Activated naive CD4-positive, alpha-beta T cell treated with anti-CD3 and anti-CD28 coated beads for 36 hours (primary cell): ENCODE measurements at regions not wholly inside any gene's neighbourhood (a gene's known extent, or its start where the extent isn't known, plus 50 kb on each side); places are given as distances from the start of the nearest gene placed in this dataset.
"Not testable (repeated sequence)": the region's sequence is repeated elsewhere in the genome, so short reads cannot be mapped to it uniquely, and the experiment has no call there.

Experiments
- CTCF ChIA-PET: fragments of 350-600 bp; sonication (Branson Sonifier 250); formaldehyde crosslinking; loops from one replicate; lab custom pipeline; 2021; ENCODE audit warnings: antibody characterized with exemption; lab: Charles Lee
- DNase-seq: peaks from one replicate; pipeline ENCODE4 v3.0.0-alpha.2; 2020
- H3K27ac Mint-ChIP-seq: one replicate; pipeline ENCODE4 v1.8.0; 2021; ENCODE audit warnings: mild to moderate bottlenecking, mixed read lengths
- H3K27me3 Mint-ChIP-seq: one replicate; pipeline ENCODE4 v1.8.0; 2021; ENCODE audit warnings: low read depth, mixed read lengths
- H3K36me3 Mint-ChIP-seq: one replicate; pipeline ENCODE4 v1.8.0; 2021; ENCODE audit warnings: low read depth, mixed read lengths
- H3K4me1 Mint-ChIP-seq: one replicate; pipeline ENCODE4 v1.8.0; 2021; ENCODE audit warnings: low read depth, mixed read lengths
- H3K4me3 Mint-ChIP-seq: one replicate; pipeline ENCODE4 v1.8.0; 2021; ENCODE audit warnings: mild to moderate bottlenecking, moderate library complexity, mixed read lengths
- H3K9me3 Mint-ChIP-seq: one replicate; pipeline ENCODE4 v1.8.0; 2021; ENCODE audit warnings: mixed read lengths
- intact Hi-C: fragments of 100-400 bp; cut with micrococcal nuclease; formaldehyde crosslinking; loops from one replicate; pipeline ENCODE4 v1.15.1; 2023

- H3K27ac Mint-ChIP-seq, result no peak overlapping the region
- no peaks in the 10 kb centered on the region for H3K4me1 Mint-ChIP-seq
- DNase-seq, result no peak
- intact Hi-C loops, result no loop called here
- H3K4me3 Mint-ChIP-seq, result no peak overlapping the region
- H3K36me3 Mint-ChIP-seq, result no peaks in the 10 kb centered on the region
- H3K27me3 Mint-ChIP-seq, result no peaks in the 10 kb centered on the region
- CTCF ChIA-PET, result no interaction called here
- H3K9me3 Mint-ChIP-seq, result peaks cover 2% of the 10 kb centered on the region
Measured at GRCh38 chr2:125324273-125324672, 1299.2 kb downstream of the CNTNAP5 start.

GRCh38 chr2:125330133-125330532, 1305.0 kb downstream of the CNTNAP5 start:
- intact Hi-C loops, result no loop called here
- H3K36me3 Mint-ChIP-seq, result no peaks in the 10 kb centered on the region
- CTCF ChIA-PET, result no interaction called here
- no peaks in the 10 kb centered on the region for H3K4me1 Mint-ChIP-seq
- H3K4me3 Mint-ChIP-seq, result no peak overlapping the region
- H3K27ac Mint-ChIP-seq, result no peak overlapping the region
- DNase-seq, result no peak
- H3K27me3 Mint-ChIP-seq, result no peaks in the 10 kb centered on the region
- peaks cover 5% of the 10 kb centered on the region for H3K9me3 Mint-ChIP-seq

- no peaks in the 10 kb centered on the region for H3K27me3 Mint-ChIP-seq
- no peaks in the 10 kb centered on the region for H3K4me1 Mint-ChIP-seq
- peaks cover 9% of the 10 kb centered on the region for H3K9me3 Mint-ChIP-seq
- no peaks in the 10 kb centered on the region for H3K36me3 Mint-ChIP-seq
- no peak overlapping the region for H3K4me3 Mint-ChIP-seq
- DNase-seq, result no peak
- no peak overlapping the region for H3K27ac Mint-ChIP-seq
- CTCF ChIA-PET, result no interaction called here
- intact Hi-C loops, result no loop called here
Measured at GRCh38 chr2:125341353-125341752, 1314.6 kb upstream of the GYPC start.

- CTCF ChIA-PET, result not testable (repeated sequence)
Measured at GRCh38 chr2:125353542-125353941, 1302.4 kb upstream of the GYPC start.

GRCh38 chr2:125364192-125364983, 1291.6 kb upstream of the GYPC start:
- H3K4me3 Mint-ChIP-seq, result no peak overlapping the region
- no peaks in the 10 kb centered on the region for H3K27me3 Mint-ChIP-seq
- no peaks in the 10 kb centered on the region for H3K4me1 Mint-ChIP-seq
- H3K9me3 Mint-ChIP-seq, result peaks cover 8% of the 10 kb centered on the region
- no peaks in the 10 kb centered on the region for H3K36me3 Mint-ChIP-seq
- CTCF ChIA-PET, result interaction anchor here (0.6 kb wide), 1 partner anchor 94 kb away, joined by 3 read pairs; no protein-coding TSS in a partner anchor
- no peak for DNase-seq
- intact Hi-C loops, result no loop called here
- H3K27ac Mint-ChIP-seq, result no peak overlapping the region

More at GRCh38 chr2:125353542-125353941, 1302.4 kb upstream of the GYPC start:
- DNase-seq, H3K9me3 Mint-ChIP-seq, intact Hi-C loops, H3K4me3 Mint-ChIP-seq, H3K4me1 Mint-ChIP-seq, H3K36me3 Mint-ChIP-seq, H3K27ac Mint-ChIP-seq, H3K27me3 Mint-ChIP-seq: not testable (repeated sequence)

GRCh38 chr2:125364984-125365265, 1291.0 kb upstream of the GYPC start:
- CTCF ChIA-PET, result interaction anchor here (0.6 kb wide), 1 partner anchor 94 kb away, joined by 3 read pairs; no protein-coding TSS in a partner anchor
- DNase-seq, result no peak
- Mint-ChIP-seq H3K27me3 (no peaks in the 10 kb centered on the region), H3K36me3 (no peaks in the 10 kb centered on the region), H3K27ac (no peak overlapping the region), H3K9me3 (peaks cover 5% of the 10 kb centered on the region), H3K4me1 (no peaks in the 10 kb centered on the region), H3K4me3 (no peak overlapping the region)
- intact Hi-C loops, result no loop called here

- no peak overlapping the region for H3K27ac Mint-ChIP-seq
- CTCF ChIA-PET, result no interaction called here
- no peak for DNase-seq
- no peak overlapping the region for H3K4me3 Mint-ChIP-seq
- H3K4me1 Mint-ChIP-seq, result no peaks in the 10 kb centered on the region
- intact Hi-C loops, result no loop called here
- H3K9me3 Mint-ChIP-seq, result peaks cover 3% of the 10 kb centered on the region
- H3K27me3 Mint-ChIP-seq, result no peaks in the 10 kb centered on the region
- H3K36me3 Mint-ChIP-seq, result no peaks in the 10 kb centered on the region
Measured at GRCh38 chr2:125371867-125372266, 1284.1 kb upstream of the GYPC start.

- Mint-ChIP-seq H3K9me3 (peaks cover 3% of the 10 kb centered on the region), H3K4me3 (no peak overlapping the region), H3K4me1 (no peaks in the 10 kb centered on the region), H3K27ac (no peak overlapping the region), H3K36me3 (no peaks in the 10 kb centered on the region), H3K27me3 (no peaks in the 10 kb centered on the region)
- CTCF ChIA-PET, result no interaction called here
- intact Hi-C loops, result no loop called here
- DNase-seq, result no peak
Measured at GRCh38 chr2:125373293-125373692, 1282.7 kb upstream of the GYPC start.

GRCh38 chr2:125386074-125386473, 1269.9 kb upstream of the GYPC start:
- peaks cover 7% of the 10 kb centered on the region for H3K9me3 Mint-ChIP-seq
- H3K36me3 Mint-ChIP-seq, result no peaks in the 10 kb centered on the region
- no peaks in the 10 kb centered on the region for H3K4me1 Mint-ChIP-seq
- H3K27ac Mint-ChIP-seq, result no peak overlapping the region
- no peak for DNase-seq
- no peaks in the 10 kb centered on the region for H3K27me3 Mint-ChIP-seq
- CTCF ChIA-PET, result no interaction called here
- intact Hi-C loops, result no loop called here
- H3K4me3 Mint-ChIP-seq, result no peak overlapping the region

GRCh38 chr2:125397535-125398251, 1258.3 kb upstream of the GYPC start:
- Mint-ChIP-seq H3K36me3 (no peaks in the 10 kb centered on the region), H3K27ac (no peak overlapping the region)
- intact Hi-C loops, result no loop called here

GRCh38 chr2:125398738-125399524, 1257.0 kb upstream of the GYPC start:
- peaks cover 10% of the 10 kb centered on the region for H3K9me3 Mint-ChIP-seq
- intact Hi-C loops, result no loop called here
- no peaks in the 10 kb centered on the region for H3K27me3 Mint-ChIP-seq
- DNase-seq, result no peak
- no peaks in the 10 kb centered on the region for H3K36me3 Mint-ChIP-seq
- no peaks in the 10 kb centered on the region for H3K4me1 Mint-ChIP-seq
- H3K4me3 Mint-ChIP-seq, result no peak overlapping the region
- CTCF ChIA-PET, result no interaction called here
- H3K27ac Mint-ChIP-seq, result no peak overlapping the region

More at GRCh38 chr2:125397535-125398251, 1258.3 kb upstream of the GYPC start:
- DNase-seq, result no peak
- CTCF ChIA-PET, result no interaction called here
- H3K27me3 Mint-ChIP-seq, result no peaks in the 10 kb centered on the region
- H3K4me1 Mint-ChIP-seq, result no peaks in the 10 kb centered on the region
- H3K4me3 Mint-ChIP-seq, result no peak overlapping the region
- peaks cover 7% of the 10 kb centered on the region for H3K9me3 Mint-ChIP-seq

- Mint-ChIP-seq H3K4me3 (no peak overlapping the region), H3K27ac (no peak overlapping the region)
Measured at GRCh38 chr2:125405816-125406215, 1250.1 kb upstream of the GYPC start.

More at GRCh38 chr2:125405816-125406215, 1250.1 kb upstream of the GYPC start:
- DNase-seq, result no peak
- Mint-ChIP-seq H3K9me3 (peaks cover 3% of the 10 kb centered on the region), H3K36me3 (no peaks in the 10 kb centered on the region), H3K27me3 (no peaks in the 10 kb centered on the region), H3K4me1 (no peaks in the 10 kb centered on the region)
- intact Hi-C loops, result no loop called here
- CTCF ChIA-PET, result no interaction called here
